ENCODE measurements at regions not wholly inside any gene's neighbourhood (a gene's known extent, or its start where the extent isn't known, plus 50 kb on each side); places are given as distances from the start of the nearest gene placed in this dataset.

GRCh38 chr5:133697536-133698258 is 85.4 kb upstream of the FSTL4 start:
- TF ChIP-seq YY1 (IDR thresholded peaks at IDR 0.05; ENCODE audit: low read depth): no peak
- TF ChIP-seq REST (IDR thresholded peaks at IDR 0.05; ENCODE audit: low read depth): no peak
- no peak for TF ChIP-seq CEBPB (IDR thresholded peaks at IDR 0.05)
- no peak for TF ChIP-seq USF1 (IDR thresholded peaks at IDR 0.05)
- TF ChIP-seq RAD21 (IDR thresholded peaks at IDR 0.05; ENCODE audit: low read depth): no peak
- TF ChIP-seq EGR1 (IDR thresholded peaks at IDR 0.05): no peak
- no peak for TF ChIP-seq MAX (IDR thresholded peaks at IDR 0.05)
- TF ChIP-seq ZBTB7A (IDR thresholded peaks at IDR 0.05; ENCODE audit: low read depth): no peak

GRCh38 chr5:133696782-133697507 is 84.6 kb upstream of the FSTL4 start:
- TF ChIP-seq CREB1 (IDR thresholded peaks at IDR 0.05; ENCODE audit: low read depth): no peak
- no peak for TF ChIP-seq TCF12 (IDR thresholded peaks at IDR 0.05; ENCODE audit: low read depth)
- no peak for TF ChIP-seq MAX (IDR thresholded peaks at IDR 0.05)
- no peak for TF ChIP-seq EP300 (IDR thresholded peaks at IDR 0.05; ENCODE audit: borderline replicate concordance)
- no peak for TF ChIP-seq RAD21 (IDR thresholded peaks at IDR 0.05; ENCODE audit: low read depth)
- TF ChIP-seq ZBTB7A (IDR thresholded peaks at IDR 0.05; ENCODE audit: low read depth): no peak

GRCh38 chr5:133696006-133696584 is 83.8 kb upstream of the FSTL4 start:
- TF ChIP-seq TAF1 (IDR thresholded peaks at IDR 0.05; ENCODE audit: low read depth): no peak

GRCh38 chr5:133694181-133694831 is 82.0 kb upstream of the FSTL4 start:
- no peak for TF ChIP-seq EGR1 (IDR thresholded peaks at IDR 0.05)
- TF ChIP-seq CEBPB (IDR thresholded peaks at IDR 0.05): no peak
- no peak for TF ChIP-seq TCF12 (IDR thresholded peaks at IDR 0.05; ENCODE audit: low read depth)
- no peak for TF ChIP-seq TEAD4 (IDR thresholded peaks at IDR 0.05)
- no peak for TF ChIP-seq YY1 (IDR thresholded peaks at IDR 0.05; ENCODE audit: low read depth)
- TF ChIP-seq TAF1 (IDR thresholded peaks at IDR 0.05; ENCODE audit: low read depth): no peak
- TF ChIP-seq NFIC (IDR thresholded peaks at IDR 0.05): no peak
- no peak for TF ChIP-seq RAD21 (IDR thresholded peaks at IDR 0.05; ENCODE audit: low read depth)

- TF ChIP-seq ZBTB7A (IDR thresholded peaks at IDR 0.05; ENCODE audit: low read depth): no peak
- TF ChIP-seq USF1 (IDR thresholded peaks at IDR 0.05): no peak
- no peak for TF ChIP-seq TEAD4 (IDR thresholded peaks at IDR 0.05)
- no peak for TF ChIP-seq TAF1 (IDR thresholded peaks at IDR 0.05; ENCODE audit: low read depth)
- TF ChIP-seq EP300 (IDR thresholded peaks at IDR 0.05; ENCODE audit: borderline replicate concordance): no peak
These were observed 79.1 kb upstream of the FSTL4 start for GRCh38 chr5:133691448-133691847.

GRCh38 chr5:133690746-133691145 is 78.4 kb upstream of the FSTL4 start:
- TF ChIP-seq RAD21 (IDR thresholded peaks at IDR 0.05; ENCODE audit: low read depth) (no peak), REST (IDR thresholded peaks at IDR 0.05; ENCODE audit: low read depth) (no peak)
